Progenitor cell of endocrine pancreas (in vitro differentiated cells): ENCODE measurements at regions not wholly inside any gene's neighbourhood (a gene's known extent, or its start where the extent isn't known, plus 50 kb on each side); places are given as distances from the start of the nearest gene placed in this dataset.
A peak's percentile ranks its signal among the peaks of the same experiment; 100 is the strongest.

Experiments used
- DNase-seq: peaks from one replicate; pipeline ENCODE4 v3.0.0; 2021; ENCODE audit warnings: low spot score; ENCODE audit not compliant: unreplicated experiment
- H3K27ac Mint-ChIP-seq: 2 replicates; pipeline ENCODE4 v1.8.0; 2021; ENCODE audit warnings: mild to moderate bottlenecking, moderate library complexity, mixed read lengths
- H3K27me3 Mint-ChIP-seq: 2 replicates; pipeline ENCODE4 v1.8.0; 2021; ENCODE audit warnings: mixed read lengths
- H3K36me3 Mint-ChIP-seq: 2 replicates; pipeline ENCODE4 v1.8.0; 2022; ENCODE audit warnings: mixed read lengths; ENCODE audit not compliant: insufficient read depth
- H3K4me1 Mint-ChIP-seq: 2 replicates; pipeline ENCODE4 v1.8.0; 2021; ENCODE audit warnings: low read depth, mixed read lengths
- H3K4me3 Mint-ChIP-seq: 2 replicates; pipeline ENCODE4 v1.8.0; 2021; ENCODE audit warnings: low read depth, mild to moderate bottlenecking, moderate library complexity, mixed read lengths
- H3K9me3 Mint-ChIP-seq: 2 replicates; pipeline ENCODE4 v1.8.0; 2021; ENCODE audit warnings: low read depth, mixed read lengths
- TF ChIP-seq, protein P1 (sequence below): fragments of 200-600 bp; sonication (generic); IDR thresholded peaks from one replicate; pipeline ENCODE4 v1.5.0; 2021; ENCODE audit warnings: antibody characterized with exemption, mild to moderate bottlenecking; ENCODE audit not compliant: unreplicated experiment

DNA sequence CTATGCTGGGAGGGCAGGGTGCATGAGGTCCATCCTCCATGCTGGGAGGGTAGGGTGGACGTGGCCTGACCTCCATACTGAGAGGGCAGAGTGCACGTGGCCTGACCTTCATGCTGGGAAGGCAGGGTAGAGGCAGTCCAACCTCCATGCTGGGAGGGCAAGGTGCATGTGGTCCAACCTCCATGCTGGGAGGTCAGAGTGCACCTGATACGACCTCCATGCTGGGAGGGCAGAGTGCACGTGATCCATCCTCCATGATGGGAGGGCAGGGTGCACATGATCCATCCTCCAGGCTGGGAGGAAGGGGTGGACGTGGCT is 622.2 kb downstream of the BRD1 start:
- peaks cover 9% of the 10 kb centered on the region for H3K27me3 Mint-ChIP-seq
- no peak overlapping the region for H3K27ac Mint-ChIP-seq
- H3K4me3 Mint-ChIP-seq: no peak overlapping the region
- TF ChIP-seq, protein P1, sequence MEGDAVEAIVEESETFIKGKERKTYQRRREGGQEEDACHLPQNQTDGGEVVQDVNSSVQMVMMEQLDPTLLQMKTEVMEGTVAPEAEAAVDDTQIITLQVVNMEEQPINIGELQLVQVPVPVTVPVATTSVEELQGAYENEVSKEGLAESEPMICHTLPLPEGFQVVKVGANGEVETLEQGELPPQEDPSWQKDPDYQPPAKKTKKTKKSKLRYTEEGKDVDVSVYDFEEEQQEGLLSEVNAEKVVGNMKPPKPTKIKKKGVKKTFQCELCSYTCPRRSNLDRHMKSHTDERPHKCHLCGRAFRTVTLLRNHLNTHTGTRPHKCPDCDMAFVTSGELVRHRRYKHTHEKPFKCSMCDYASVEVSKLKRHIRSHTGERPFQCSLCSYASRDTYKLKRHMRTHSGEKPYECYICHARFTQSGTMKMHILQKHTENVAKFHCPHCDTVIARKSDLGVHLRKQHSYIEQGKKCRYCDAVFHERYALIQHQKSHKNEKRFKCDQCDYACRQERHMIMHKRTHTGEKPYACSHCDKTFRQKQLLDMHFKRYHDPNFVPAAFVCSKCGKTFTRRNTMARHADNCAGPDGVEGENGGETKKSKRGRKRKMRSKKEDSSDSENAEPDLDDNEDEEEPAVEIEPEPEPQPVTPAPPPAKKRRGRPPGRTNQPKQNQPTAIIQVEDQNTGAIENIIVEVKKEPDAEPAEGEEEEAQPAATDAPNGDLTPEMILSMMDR: no peak
- no peak for DNase-seq
- no peaks in the 10 kb centered on the region for H3K4me1 Mint-ChIP-seq
- no peaks in the 10 kb centered on the region for H3K36me3 Mint-ChIP-seq
- H3K9me3 Mint-ChIP-seq: no peaks in the 10 kb centered on the region

DNA sequence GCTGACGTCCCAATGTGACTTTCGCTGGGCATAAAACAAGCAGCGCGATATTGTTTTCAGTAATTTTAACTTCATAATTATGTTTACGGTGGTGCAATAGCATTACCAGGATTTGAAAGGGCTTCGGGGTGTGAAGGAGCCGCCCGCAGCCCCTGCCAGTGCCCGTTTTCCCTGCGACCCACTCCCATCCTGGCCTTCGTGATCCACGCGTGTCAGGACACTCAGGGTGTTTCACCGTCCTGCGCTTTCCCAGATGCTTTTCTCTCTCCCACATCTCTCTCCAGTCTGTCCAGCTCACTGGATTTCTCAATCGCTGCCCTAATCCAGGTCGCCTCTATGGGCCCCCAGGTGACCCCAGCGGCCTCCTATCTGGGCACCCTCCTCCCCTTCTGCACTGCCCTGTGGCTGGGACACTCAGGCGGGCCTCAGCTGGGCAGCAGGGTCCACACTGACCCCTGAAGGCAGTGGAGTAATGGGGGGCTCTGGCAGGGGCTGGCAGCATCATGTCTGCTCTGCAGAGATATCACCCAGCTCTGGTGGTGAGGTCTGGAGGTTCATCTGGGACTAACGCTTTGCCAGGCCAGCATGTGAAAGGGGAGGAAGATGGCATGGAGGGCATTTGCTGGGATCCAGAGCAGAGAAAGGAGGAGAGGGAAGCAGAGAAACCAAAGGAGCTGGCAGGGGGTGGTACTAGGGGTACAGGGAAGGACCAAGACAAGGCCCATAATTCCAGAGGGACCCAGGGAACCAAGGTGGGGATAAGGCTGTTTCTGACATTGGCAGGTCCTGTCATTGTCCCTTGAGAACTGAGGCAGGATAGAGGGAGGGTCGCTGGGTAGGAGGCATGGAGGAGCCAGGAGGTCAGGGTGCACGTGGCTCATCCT is 622.8 kb downstream of the BRD1 start:
- H3K27me3 Mint-ChIP-seq: peaks cover 9% of the 10 kb centered on the region
- no peak for DNase-seq
- TF ChIP-seq, protein P1: no peak
- no peak overlapping the region for H3K4me3 Mint-ChIP-seq
- no peaks in the 10 kb centered on the region for H3K4me1 Mint-ChIP-seq
- no peak overlapping the region for H3K27ac Mint-ChIP-seq
- H3K9me3 Mint-ChIP-seq: no peaks in the 10 kb centered on the region
- H3K36me3 Mint-ChIP-seq: no peaks in the 10 kb centered on the region

DNA sequence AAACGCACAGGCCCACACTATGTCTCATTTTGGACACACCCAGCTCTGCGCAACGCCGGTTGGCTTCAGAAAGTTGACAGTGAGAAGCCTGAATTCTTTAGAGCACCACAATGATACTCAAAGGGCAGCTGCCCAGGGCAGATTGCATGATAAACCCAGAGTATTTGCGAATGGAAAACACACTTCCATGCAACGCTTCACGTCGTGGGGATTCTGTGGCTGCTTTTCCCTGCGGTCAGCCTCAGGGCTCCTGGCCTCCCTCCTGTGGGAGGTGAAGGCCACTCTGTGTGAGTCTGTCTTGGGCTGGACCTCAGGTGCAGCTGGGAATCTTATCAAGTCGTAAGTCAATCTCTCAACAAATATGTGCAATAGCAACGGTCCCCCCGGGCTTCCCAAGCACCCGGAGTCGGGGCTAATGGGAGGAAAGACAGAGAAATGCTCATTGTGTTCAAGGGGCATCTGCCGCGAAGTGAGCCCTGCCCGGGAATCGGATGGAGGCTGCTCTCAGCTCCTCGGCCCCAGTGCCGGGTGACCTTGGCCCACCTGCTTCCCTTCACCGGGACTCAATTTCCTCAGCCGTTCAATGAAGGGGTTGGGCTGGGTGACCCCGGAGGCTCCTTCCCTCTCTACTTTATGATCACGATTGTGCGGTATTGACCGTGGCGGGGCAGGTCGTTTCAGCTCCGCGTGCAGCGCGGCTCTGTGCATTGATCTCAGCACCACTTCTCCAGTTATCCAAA is 623.6 kb downstream of the BRD1 start:
- no peak overlapping the region for H3K27ac Mint-ChIP-seq
- no peaks in the 10 kb centered on the region for H3K9me3 Mint-ChIP-seq
- H3K4me3 Mint-ChIP-seq: no peak overlapping the region
- TF ChIP-seq, protein P1: no peak
- no peak for DNase-seq
- H3K4me1 Mint-ChIP-seq: no peaks in the 10 kb centered on the region
- no peaks in the 10 kb centered on the region for H3K36me3 Mint-ChIP-seq
- H3K27me3 Mint-ChIP-seq: peaks cover 14% of the 10 kb centered on the region

DNA sequence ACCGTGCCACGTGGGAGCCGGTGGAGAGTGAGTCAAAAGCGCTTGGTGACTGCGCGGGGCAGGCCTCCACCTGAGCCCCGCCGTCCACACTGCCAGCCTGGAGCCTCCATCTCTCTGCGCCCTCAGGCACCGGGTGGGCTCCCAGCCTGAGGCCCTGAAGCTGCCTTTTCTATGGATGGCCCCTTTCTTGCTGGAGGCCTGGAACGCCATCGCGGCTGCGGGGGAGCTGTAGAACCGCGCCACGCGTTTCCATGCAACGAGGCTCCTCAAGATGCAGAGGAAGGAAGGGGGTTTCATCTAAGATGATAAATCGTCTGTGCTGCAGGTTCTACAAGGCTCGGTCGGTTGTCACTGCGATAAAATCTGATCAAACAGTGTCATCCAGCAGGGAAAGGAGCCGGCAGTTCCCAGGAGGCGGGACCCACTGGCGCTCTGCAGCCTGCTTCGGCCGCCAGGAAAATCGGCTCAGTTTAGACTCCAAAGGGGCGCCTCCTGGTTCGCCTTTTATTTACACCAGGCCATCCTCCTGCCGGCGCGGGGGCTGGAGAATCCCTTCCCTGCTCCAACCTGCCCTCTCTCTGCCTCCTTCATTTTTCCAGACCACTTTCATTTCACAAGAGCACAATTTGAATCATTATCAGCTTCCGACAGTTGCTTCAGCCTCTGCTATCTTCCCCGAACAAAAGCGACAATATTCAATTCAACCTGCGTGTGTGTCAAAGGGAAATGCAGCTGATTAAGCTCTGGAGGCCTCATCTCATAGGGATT is 624.4 kb downstream of the BRD1 start:
- no peak for DNase-seq
- H3K27ac Mint-ChIP-seq: no peak overlapping the region
- no peaks in the 10 kb centered on the region for H3K36me3 Mint-ChIP-seq
- TF ChIP-seq, protein P1: no peak
- no peaks in the 10 kb centered on the region for H3K9me3 Mint-ChIP-seq
- peaks cover 16% of the 10 kb centered on the region for H3K27me3 Mint-ChIP-seq
- H3K4me3 Mint-ChIP-seq: no peak overlapping the region
- no peaks in the 10 kb centered on the region for H3K4me1 Mint-ChIP-seq

DNA sequence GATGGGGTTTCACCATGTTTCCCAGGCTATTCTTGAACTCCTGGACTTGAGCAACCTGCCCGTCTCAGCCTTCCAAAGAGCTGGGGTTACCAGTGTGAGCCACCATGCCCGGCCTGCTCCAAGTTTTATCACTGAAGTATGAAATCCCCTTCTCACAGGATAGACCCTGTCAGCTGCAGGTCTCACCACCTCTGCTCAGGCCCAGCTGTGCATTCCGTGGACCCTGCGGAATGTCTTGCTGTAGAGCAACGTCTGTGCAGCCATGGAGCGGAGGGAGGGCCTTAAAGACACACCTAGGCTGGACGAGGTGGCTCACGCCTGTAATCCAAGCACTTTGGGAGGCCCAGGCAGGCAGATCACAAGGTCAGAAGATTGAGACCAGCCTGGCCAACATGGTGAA is 625.4 kb downstream of the BRD1 start:
- H3K27me3 Mint-ChIP-seq: peaks cover 27% of the 10 kb centered on the region
- no peaks in the 10 kb centered on the region for H3K9me3 Mint-ChIP-seq
- peak; percentile 5 for DNase-seq

More for the DNA sequence above, 625.4 kb downstream of the BRD1 start:
- Mint-ChIP-seq H3K27ac (no peak overlapping the region), H3K4me1 (peaks cover 5% of the 10 kb centered on the region), H3K4me3 (no peak overlapping the region), H3K36me3 (no peaks in the 10 kb centered on the region)
- TF ChIP-seq, protein P1: no peak
